IMR-90 (cell line): ENCODE measurements at regions not wholly inside any gene's neighbourhood (a gene's known extent, or its start where the extent isn't known, plus 50 kb on each side); places are given as distances from the start of the nearest gene placed in this dataset.

ENCODE experiments used
- ATAC-seq: fragments of 200-7000 bp; cut with Tn5 transposase; 2 replicates; pipeline ENCODE4 v1.9.1; 2020; ENCODE audit warnings: low read depth, mild to moderate bottlenecking, moderate library complexity
- BruUV-seq: library from RNA; stranded (reverse); fragments of 400-500 nt; replicated peaks from 2 replicates; lab custom pipeline; 2021; lab: Mats Ljungman, UMichigan
- CTCF ChIA-PET: fragments of 300-600 bp; formaldehyde crosslinking; extraction: SDS; loops from one replicate; lab custom pipeline; 2021; ENCODE audit warnings: antibody characterized with exemption; lab: Yijun Ruan, JAX
- POLR2A ChIA-PET: fragments of 300-600 bp; sonication (Branson Sonifier 250); formaldehyde crosslinking; loops from one replicate; lab custom pipeline; 2022; ENCODE audit warnings: antibody characterized with exemption; ENCODE audit not compliant: unreplicated experiment; lab: Charles Lee
- DNase-seq: peaks from one replicate; pipeline ENCODE4 v3.0.0; 2013
- H2AFZ ChIP-seq: replicated peaks from 2 replicates; pipeline ENCODE3; 2013; ENCODE audit warnings: low read length, mild to moderate bottlenecking; ENCODE audit not compliant: poor library complexity
- H2AK5ac ChIP-seq: 2 replicates; pipeline ENCODE4 v1.6.1; 2013; ENCODE audit warnings: low read depth, low read length, inconsistent platforms
- H2AK9ac ChIP-seq: replicated peaks from 2 replicates; pipeline ENCODE3; 2013; ENCODE audit warnings: mild to moderate bottlenecking, low read depth, low read length, moderate library complexity; ENCODE audit not compliant: poor library complexity
- H2BK120ac ChIP-seq: 2 replicates; pipeline ENCODE4 v1.6.1; 2013; ENCODE audit warnings: low read depth, low read length, inconsistent platforms
- H2BK15ac ChIP-seq: 3 replicates; pipeline ENCODE4 v1.6.1; 2013; ENCODE audit warnings: low read depth, low read length, inconsistent platforms
- H2BK20ac ChIP-seq: 2 replicates; pipeline ENCODE4 v1.6.1; 2013; ENCODE audit warnings: low read depth, mild to moderate bottlenecking, inconsistent platforms, low read length, moderate library complexity
- H2BK5ac ChIP-seq: 2 replicates; pipeline ENCODE4 v1.6.1; 2013; ENCODE audit warnings: mild to moderate bottlenecking, low read depth, low read length, inconsistent platforms; ENCODE audit not compliant: poor library complexity, severe bottlenecking
- H3K14ac ChIP-seq: replicated peaks from 2 replicates; pipeline ENCODE4 v1.6.1; 2013; ENCODE audit warnings: low read depth, low read length, inconsistent platforms
- H3K18ac ChIP-seq: 2 replicates; pipeline ENCODE4 v1.6.1; 2013; ENCODE audit warnings: low read depth, low read length, control low read depth
- H3K23ac ChIP-seq: 2 replicates; pipeline ENCODE4 v1.6.1; 2013; ENCODE audit warnings: low read depth, low read length, inconsistent platforms
- H3K27ac ChIP-seq: 2 replicates; pipeline ENCODE4 v1.5.1; 2013; ENCODE audit warnings: mild to moderate bottlenecking, control low read depth, low read length; ENCODE audit not compliant: insufficient read depth
- H3K27me3 ChIP-seq: 2 replicates; pipeline ENCODE4 v1.6.1; 2013; ENCODE audit warnings: low read length; ENCODE audit not compliant: control insufficient read depth, insufficient read depth
- H3K36me3 ChIP-seq: 2 replicates; pipeline ENCODE4 v1.6.1; 2013; ENCODE audit warnings: low read length, mixed read lengths; ENCODE audit not compliant: control insufficient read depth, insufficient read depth
- H3K4ac ChIP-seq: 2 replicates; pipeline ENCODE4 v1.6.1; 2013; ENCODE audit warnings: low read depth, low read length, inconsistent platforms
- H3K4me1 ChIP-seq: 2 replicates; pipeline ENCODE4 v1.6.1; 2013; ENCODE audit warnings: low read length, mixed read lengths; ENCODE audit not compliant: control insufficient read depth, insufficient read depth
- H3K4me2 ChIP-seq: 2 replicates; pipeline ENCODE4 v1.6.1; 2013; ENCODE audit warnings: low read depth, mild to moderate bottlenecking, control low read depth, low read length, moderate library complexity
- H3K4me3 ChIP-seq: 2 replicates; pipeline ENCODE4 v1.5.1; 2013; ENCODE audit warnings: low read depth, mild to moderate bottlenecking, control low read depth, low read length, moderate library complexity; ENCODE audit not compliant: insufficient read depth
- H3K56ac ChIP-seq: 2 replicates; pipeline ENCODE4 v1.6.1; 2013; ENCODE audit warnings: low read length, inconsistent platforms; ENCODE audit not compliant: insufficient read depth; ENCODE audit errors: extremely low read depth
- H3K79me1 ChIP-seq, 2 experiments: 2 replicates each; pipeline ENCODE4 v1.6.1; 2013; ENCODE audit warnings: low read length in 2 of 2, inconsistent platforms in 1 of 2, low read depth in 1 of 2
- H3K9ac ChIP-seq: 2 replicates; pipeline ENCODE4 v1.6.1; 2013; ENCODE audit warnings: low read depth, low read length, control low read depth
- H3K9me1 ChIP-seq: 2 replicates; pipeline ENCODE4 v1.6.1; 2013; ENCODE audit warnings: low read length, inconsistent platforms; ENCODE audit not compliant: insufficient read depth
- H3K9me3 ChIP-seq: 2 replicates; pipeline ENCODE4 v1.6.1; 2013; ENCODE audit warnings: low read length; ENCODE audit not compliant: control insufficient read depth, insufficient read depth
- H4K20me1 ChIP-seq: 2 replicates; pipeline ENCODE4 v1.6.1; 2013; ENCODE audit warnings: low read length, inconsistent platforms; ENCODE audit not compliant: insufficient read depth
- H4K5ac ChIP-seq: 2 replicates; pipeline ENCODE4 v1.6.1; 2013; ENCODE audit warnings: mild to moderate bottlenecking, low read depth, low read length, control low read depth
- H4K8ac ChIP-seq, 2 experiments: 2 replicates each; pipeline ENCODE4 v1.6.1; 2013; ENCODE audit warnings: low read depth in 2 of 2, low read length in 2 of 2, control low read depth in 1 of 2, inconsistent platforms in 1 of 2
- H4K91ac ChIP-seq: 2 replicates; pipeline ENCODE4 v1.6.1; 2013; ENCODE audit warnings: low read depth, low read length, inconsistent platforms; ENCODE audit not compliant: insufficient read depth
- BHLHE40 ChIP-seq: fragments of 150-350 bp; IDR thresholded peaks from 2 replicates; pipeline ENCODE4 v1.6.1; 2016; ENCODE audit warnings: mild to moderate bottlenecking, low read depth, low read length
- CEBPB ChIP-seq: IDR thresholded peaks from 2 replicates; pipeline ENCODE4 v1.6.1; 2012; ENCODE audit warnings: low read depth, low read length, improper control_type of control experiment
- CHD1 ChIP-seq: IDR thresholded peaks from 2 replicates; pipeline ENCODE4 v1.6.1; 2012; ENCODE audit warnings: low read depth, low read length, improper control_type of control experiment
- CTCF ChIP-seq: conservative IDR thresholded peaks from 2 replicates; pipeline ENCODE4 v1.5.1; 2012; ENCODE audit warnings: mild to moderate bottlenecking, low read depth, low read length, improper control_type of control experiment
- FOS ChIP-seq: fragments of 150-350 bp; IDR thresholded peaks from 2 replicates; pipeline ENCODE4 v1.6.1; 2016; ENCODE audit warnings: low read depth, low read length
- MAZ ChIP-seq: IDR thresholded peaks from 2 replicates; pipeline ENCODE4 v1.6.1; 2012; ENCODE audit warnings: low read depth, mild to moderate bottlenecking, low read length, improper control_type of control experiment, moderate library complexity, borderline replicate concordance
- MXI1 ChIP-seq: IDR thresholded peaks from 2 replicates; pipeline ENCODE4 v1.6.1; 2012; ENCODE audit warnings: low read depth, mild to moderate bottlenecking, low read length, moderate library complexity, borderline replicate concordance
- NFE2L2 ChIP-seq: fragments of 150-350 bp; IDR thresholded peaks from 2 replicates; pipeline ENCODE4 v1.6.1; 2016; ENCODE audit warnings: low read depth, mild to moderate bottlenecking, low read length
- POLR2A ChIP-seq: IDR thresholded peaks from 2 replicates; pipeline ENCODE4 v1.6.1; 2012; ENCODE audit warnings: mild to moderate bottlenecking, low read depth, low read length
- RAD21 ChIP-seq: IDR thresholded peaks from 2 replicates; pipeline ENCODE4 v1.6.1; 2012; ENCODE audit warnings: low read length, improper control_type of control experiment
- RCOR1 ChIP-seq: IDR thresholded peaks from 2 replicates; pipeline ENCODE4 v1.6.1; 2012; ENCODE audit warnings: mild to moderate bottlenecking, low read length, improper control_type of control experiment; ENCODE audit not compliant: insufficient replicate concordance
- RFX5 ChIP-seq: IDR thresholded peaks from 2 replicates; pipeline ENCODE4 v1.8.0; 2012; ENCODE audit warnings: low read depth, mild to moderate bottlenecking, low read length, moderate library complexity
- SMC3 ChIP-seq: fragments of 150-350 bp; IDR thresholded peaks from 2 replicates; pipeline ENCODE4 v1.6.1; 2016; ENCODE audit warnings: low read depth, mild to moderate bottlenecking, antibody characterized with exemption, low read length, moderate library complexity
- WGBS, 2 experiments: methylation state at CpG; one replicate each; pipeline versions ENCODE4 v1.1.5 to v1.1.7; 2013; ENCODE audit warnings: missing lambda C conversion rate in 2 of 2; ENCODE audit not compliant: insufficient read length in 1 of 2; ENCODE audit errors: extremely low coverage in 2 of 2; 5-methylcytosine and 5-hydroxymethylcytosine counted together
- dilution Hi-C: fragments of 300-500 bp; cut with HindIII; formaldehyde crosslinking; loops from one replicate; pipeline ENCODE4 v1.14.3; 2018; ENCODE audit warnings: low sequenced_read_pairs; ENCODE audit not compliant: unreplicated experiment
- in situ Hi-C: fragments of 300-500 bp; cut with MboI; formaldehyde crosslinking; loops from 3 replicates; pipeline ENCODE4 v1.14.3; 2019; ENCODE audit warnings: low sequenced_read_pairs, inconsistent platforms, mixed read lengths
- intact Hi-C: fragments of 100-400 bp; cut with micrococcal nuclease; formaldehyde crosslinking; loops from 2 replicates; pipeline ENCODE4 v1.10.0; 2022
- TF ChIP-seq, protein P1 (sequence below): fragments of 150-350 bp; IDR thresholded peaks from 2 replicates; pipeline ENCODE4 v1.6.1; 2016; ENCODE audit warnings: low read depth, mild to moderate bottlenecking, low read length, moderate library complexity, borderline replicate concordance
- TF ChIP-seq, protein P2 (sequence below): fragments of 150-350 bp; IDR thresholded peaks from 2 replicates; pipeline ENCODE4 v1.6.1; 2017; ENCODE audit warnings: mild to moderate bottlenecking, antibody characterized with exemption, low read length, low read depth

DNA sequence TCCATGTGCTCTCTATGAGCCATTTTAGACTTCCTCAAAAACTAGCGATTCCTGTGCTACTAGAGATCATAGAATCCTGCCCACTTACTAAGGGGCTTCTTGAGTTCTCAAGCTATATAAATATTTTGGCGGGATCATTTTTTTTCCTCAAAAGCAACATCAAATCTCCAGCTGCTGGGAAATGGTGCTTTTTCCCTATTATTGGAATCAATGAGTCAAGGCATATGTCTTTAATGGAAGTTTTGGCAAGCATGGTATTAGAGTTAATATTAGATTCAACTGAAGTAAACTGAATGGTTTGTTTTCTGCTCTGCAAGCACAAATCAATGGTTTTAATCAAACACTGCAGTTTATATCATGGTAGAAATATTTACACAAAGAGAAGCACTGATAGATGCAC, 369.9 kb upstream of the PTGER4 start:
- no peaks in the 10 kb centered on the region for H4K20me1 ChIP-seq
- no peak overlapping the region for H3K27ac ChIP-seq
- no peak overlapping the region for H2BK20ac ChIP-seq
- no peak overlapping the region for H3K23ac ChIP-seq
- no peak overlapping the region for H2BK5ac ChIP-seq
- TF ChIP-seq MXI1 = no peak
- TF ChIP-seq, protein P1, sequence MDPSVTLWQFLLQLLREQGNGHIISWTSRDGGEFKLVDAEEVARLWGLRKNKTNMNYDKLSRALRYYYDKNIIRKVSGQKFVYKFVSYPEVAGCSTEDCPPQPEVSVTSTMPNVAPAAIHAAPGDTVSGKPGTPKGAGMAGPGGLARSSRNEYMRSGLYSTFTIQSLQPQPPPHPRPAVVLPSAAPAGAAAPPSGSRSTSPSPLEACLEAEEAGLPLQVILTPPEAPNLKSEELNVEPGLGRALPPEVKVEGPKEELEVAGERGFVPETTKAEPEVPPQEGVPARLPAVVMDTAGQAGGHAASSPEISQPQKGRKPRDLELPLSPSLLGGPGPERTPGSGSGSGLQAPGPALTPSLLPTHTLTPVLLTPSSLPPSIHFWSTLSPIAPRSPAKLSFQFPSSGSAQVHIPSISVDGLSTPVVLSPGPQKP = no peak
- no peak for TF ChIP-seq RAD21
- TF ChIP-seq FOS = no peak
- TF ChIP-seq, protein P2, sequence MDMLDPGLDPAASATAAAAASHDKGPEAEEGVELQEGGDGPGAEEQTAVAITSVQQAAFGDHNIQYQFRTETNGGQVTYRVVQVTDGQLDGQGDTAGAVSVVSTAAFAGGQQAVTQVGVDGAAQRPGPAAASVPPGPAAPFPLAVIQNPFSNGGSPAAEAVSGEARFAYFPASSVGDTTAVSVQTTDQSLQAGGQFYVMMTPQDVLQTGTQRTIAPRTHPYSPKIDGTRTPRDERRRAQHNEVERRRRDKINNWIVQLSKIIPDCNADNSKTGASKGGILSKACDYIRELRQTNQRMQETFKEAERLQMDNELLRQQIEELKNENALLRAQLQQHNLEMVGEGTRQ = no peak
- no peak for TF ChIP-seq POLR2A
- no peak for TF ChIP-seq BHLHE40
- no peak for TF ChIP-seq MAZ
- TF ChIP-seq RFX5 = no peak
- no peak for TF ChIP-seq CHD1
- no peak for TF ChIP-seq NFE2L2
- no peak for TF ChIP-seq CEBPB
- TF ChIP-seq RCOR1 = no peak
- no peak for TF ChIP-seq SMC3
- TF ChIP-seq CTCF = no peak
- H2BK15ac ChIP-seq = no peak overlapping the region
- H3K4me3 ChIP-seq = no peak overlapping the region
- H3K9ac ChIP-seq = no peak overlapping the region
- no peak overlapping the region for H4K91ac ChIP-seq
- dilution Hi-C loops = no loop called here
- no peaks in the 10 kb centered on the region for H3K36me3 ChIP-seq
- no peak for DNase-seq
- no peak overlapping the region for H2AK5ac ChIP-seq
- H3K9me1 ChIP-seq = no peaks in the 10 kb centered on the region
- no peak overlapping the region for H3K4ac ChIP-seq
- H4K8ac ChIP-seq = no peak overlapping the region
- ChIA-PET CTCF (no interaction called here), POLR2A (no interaction called here)
- no peak overlapping the region for H3K18ac ChIP-seq
- no peaks in the 10 kb centered on the region for H3K79me1 ChIP-seq
- no TSS peak for BruUV-seq
- H3K56ac ChIP-seq = no peak overlapping the region
- no peak overlapping the region for H4K5ac ChIP-seq
- intact Hi-C loops = no loop called here
- no peak overlapping the region for H3K4me2 ChIP-seq
- H2AFZ ChIP-seq = no peak overlapping the region
- in situ Hi-C loops = no loop called here
- no peak for ATAC-seq
- H3K4me1 ChIP-seq = no peaks in the 10 kb centered on the region
- no peak overlapping the region for H2BK120ac ChIP-seq
- no peaks in the 10 kb centered on the region for H3K9me3 ChIP-seq
- no peaks in the 10 kb centered on the region for H3K27me3 ChIP-seq
- WGBS, 2 experiments = no CpG with 5 or more reads among the region's 2 CpGs
- H3K14ac ChIP-seq = no peak overlapping the region
- H2AK9ac ChIP-seq = no peak overlapping the region
